ENCODE measurements at regions not wholly inside any gene's neighbourhood (a gene's known extent, or its start where the extent isn't known, plus 50 kb on each side); places are given as distances from the start of the nearest gene placed in this dataset.
A peak's percentile ranks its signal among the peaks of the same experiment; 100 is the strongest.
"Not testable (repeated sequence)": the region's sequence is repeated elsewhere in the genome, so short reads cannot be mapped to it uniquely, and the experiment has no call there.

GRCh38 chr10:61040399-61041016 is 96.5 kb upstream of the RHOBTB1 start:
- no peak for DNase-seq

- no peak for DNase-seq
These were observed 95.9 kb upstream of the RHOBTB1 start for GRCh38 chr10:61039868-61040267.

- DNase-seq, result not testable (repeated sequence)
These were observed 93.4 kb upstream of the RHOBTB1 start for GRCh38 chr10:61037261-61037830.

- not testable (repeated sequence) for DNase-seq
These were observed 92.2 kb upstream of the RHOBTB1 start for GRCh38 chr10:61036148-61036547.

- DNase-seq, result no peak
These were observed 87.4 kb upstream of the RHOBTB1 start for GRCh38 chr10:61031341-61031740.

GRCh38 chr10:61029411-61029810 is 85.4 kb upstream of the RHOBTB1 start:
- DNase-seq, result no peak

- no peak for DNase-seq
These were observed 84.9 kb upstream of the RHOBTB1 start for GRCh38 chr10:61028861-61029361.

GRCh38 chr10:61024856-61025201 is 80.8 kb upstream of the RHOBTB1 start:
- no peak for DNase-seq

- no peak for DNase-seq
These were observed 80.3 kb upstream of the RHOBTB1 start for GRCh38 chr10:61024151-61024855.

GRCh38 chr10:61023053-61023452 is 79.1 kb upstream of the RHOBTB1 start:
- DNase-seq, result no peak

GRCh38 chr10:61021926-61022325 is 77.9 kb upstream of the RHOBTB1 start:
- no peak for DNase-seq

GRCh38 chr10:61020420-61021158 is 76.6 kb upstream of the RHOBTB1 start:
- no peak for DNase-seq

GRCh38 chr10:61018146-61018545 is 74.2 kb upstream of the RHOBTB1 start:
- no peak for DNase-seq

- no peak for DNase-seq
These were observed 72.6 kb upstream of the RHOBTB1 start for GRCh38 chr10:61016630-61017029.

- DNase-seq, result no peak
These were observed 72.0 kb upstream of the RHOBTB1 start for GRCh38 chr10:61016007-61016406.

GRCh38 chr10:61010863-61011262 is 66.9 kb upstream of the RHOBTB1 start:
- DNase-seq, result no peak

- not testable (repeated sequence) for DNase-seq
These were observed 59.1 kb upstream of the RHOBTB1 start for GRCh38 chr10:61003069-61003468.

- no peak for DNase-seq
These were observed 57.7 kb upstream of the RHOBTB1 start for GRCh38 chr10:61001731-61002122.

GRCh38 chr10:61000769-61001730 is 57.1 kb upstream of the RHOBTB1 start:
- DNase-seq, result peak in 1 of 5 experiments; percentile 26

- no peak for DNase-seq
These were observed 54.9 kb upstream of the RHOBTB1 start for GRCh38 chr10:60998932-60999331.

GRCh38 chr10:60994128-60994527 is 50.1 kb upstream of the RHOBTB1 start:
- DNase-seq, result no peak

Measured in T-helper 2 cell (primary cell).